GM18498 (cell line): ENCODE measurements at regions not wholly inside any gene's neighbourhood (a gene's known extent, or its start where the extent isn't known, plus 50 kb on each side); places are given as distances from the start of the nearest gene placed in this dataset.

Experiments
- ATAC-seq: cut with Tn5 transposase; IDR thresholded peaks from one replicate; pipeline ENCODE4 v1.9.1; 2021; ENCODE audit warnings: mild to moderate bottlenecking, moderate library complexity; ENCODE audit not compliant: unreplicated experiment

- no peak for ATAC-seq
Measured at GRCh38 chr12:9260931-9261330, 52.7 kb upstream of the PZP start.

DNA sequence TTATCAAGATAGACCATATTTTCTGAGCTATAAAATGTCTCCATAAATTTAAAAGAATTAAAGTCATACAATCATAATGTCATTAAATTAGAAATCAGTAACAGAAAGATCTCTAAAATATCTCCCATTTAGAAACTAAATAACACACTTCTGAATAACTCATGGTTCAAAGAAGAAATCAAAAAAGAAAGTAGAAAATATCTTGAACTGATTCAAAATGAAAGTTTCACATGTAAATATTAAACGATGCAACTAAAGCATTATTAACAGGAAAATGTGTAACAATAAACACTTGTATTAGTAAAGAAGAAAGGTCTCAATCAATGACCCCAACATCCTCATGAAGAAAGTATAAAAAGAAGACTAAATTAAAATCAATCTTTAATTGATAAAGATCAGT is 50.5 kb upstream of the PZP start:
- no peak for ATAC-seq
